HG02763 (cell line): ENCODE measurements at regions not wholly inside any gene's neighbourhood (a gene's known extent, or its start where the extent isn't known, plus 50 kb on each side); places are given as distances from the start of the nearest gene placed in this dataset.

Source experiments
- ATAC-seq: cut with Tn5 transposase; IDR thresholded peaks from one replicate; pipeline ENCODE4 v1.9.1; 2021; ENCODE audit warnings: mild to moderate bottlenecking, moderate library complexity; ENCODE audit not compliant: unreplicated experiment

GRCh38 chr11:103845331-103845730 lies 191.1 kb upstream of the DDI1 start:
- no peak for ATAC-seq

GRCh38 chr11:103848686-103849085 lies 187.8 kb upstream of the DDI1 start:
- ATAC-seq, result no peak

- ATAC-seq, result no peak
Measured at GRCh38 chr11:103849366-103849765, 187.1 kb upstream of the DDI1 start.

- no peak for ATAC-seq
Measured at GRCh38 chr11:103850419-103851165, 185.8 kb upstream of the DDI1 start.

- ATAC-seq, result no peak
Measured at GRCh38 chr11:103851166-103851651, 185.2 kb upstream of the DDI1 start.
